D721Med (cell line): ENCODE measurements at regions not wholly inside any gene's neighbourhood (a gene's known extent, or its start where the extent isn't known, plus 50 kb on each side); places are given as distances from the start of the nearest gene placed in this dataset.

Source experiments
- DNase-seq: peaks from one replicate; pipeline ENCODE4 v3.0.0; 2011; ENCODE audit warnings: low spot score; ENCODE audit not compliant: insufficient read length
- FAIRE-seq: peaks from 2 replicates; lab custom pipeline; 2011; peaks lifted over from hg19 to GRCh38; lab: Jason Lieb, UNC
- TF ChIP-seq, protein P1 (sequence below): IDR thresholded peaks from 2 replicates; pipeline ENCODE4 v1.5.1; 2012; ENCODE audit warnings: mild to moderate bottlenecking, control low read depth; ENCODE audit not compliant: insufficient read depth; ENCODE audit errors: missing control alignments

- DNase-seq (no peak), FAIRE-seq (no peak)
- TF ChIP-seq, protein P1, sequence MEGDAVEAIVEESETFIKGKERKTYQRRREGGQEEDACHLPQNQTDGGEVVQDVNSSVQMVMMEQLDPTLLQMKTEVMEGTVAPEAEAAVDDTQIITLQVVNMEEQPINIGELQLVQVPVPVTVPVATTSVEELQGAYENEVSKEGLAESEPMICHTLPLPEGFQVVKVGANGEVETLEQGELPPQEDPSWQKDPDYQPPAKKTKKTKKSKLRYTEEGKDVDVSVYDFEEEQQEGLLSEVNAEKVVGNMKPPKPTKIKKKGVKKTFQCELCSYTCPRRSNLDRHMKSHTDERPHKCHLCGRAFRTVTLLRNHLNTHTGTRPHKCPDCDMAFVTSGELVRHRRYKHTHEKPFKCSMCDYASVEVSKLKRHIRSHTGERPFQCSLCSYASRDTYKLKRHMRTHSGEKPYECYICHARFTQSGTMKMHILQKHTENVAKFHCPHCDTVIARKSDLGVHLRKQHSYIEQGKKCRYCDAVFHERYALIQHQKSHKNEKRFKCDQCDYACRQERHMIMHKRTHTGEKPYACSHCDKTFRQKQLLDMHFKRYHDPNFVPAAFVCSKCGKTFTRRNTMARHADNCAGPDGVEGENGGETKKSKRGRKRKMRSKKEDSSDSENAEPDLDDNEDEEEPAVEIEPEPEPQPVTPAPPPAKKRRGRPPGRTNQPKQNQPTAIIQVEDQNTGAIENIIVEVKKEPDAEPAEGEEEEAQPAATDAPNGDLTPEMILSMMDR, result no peak
Observed at GRCh38 chr13:107434347-107434746, 781.0 kb downstream of the LIG4 start.

DNA sequence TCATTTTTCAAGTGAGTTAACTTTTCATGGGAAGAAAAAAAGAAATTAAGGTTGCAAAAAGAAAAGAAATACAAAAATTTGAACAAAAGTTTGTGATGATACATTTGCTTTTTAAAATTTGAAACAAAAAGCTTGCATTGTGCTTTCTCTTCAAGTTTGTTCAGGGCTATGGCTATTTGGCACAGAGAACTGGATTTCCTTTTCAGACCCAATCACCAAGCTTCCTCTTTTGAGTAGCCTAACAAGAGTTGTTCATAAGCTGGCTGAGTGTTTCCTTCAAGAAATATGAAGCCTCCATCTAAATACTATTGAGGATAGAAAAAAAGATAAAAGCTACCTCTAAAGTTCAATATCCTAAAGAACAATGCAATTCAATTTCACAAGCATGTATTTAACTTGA, 787.8 kb downstream of the LIG4 start:
- FAIRE-seq, result no peak
- TF ChIP-seq, protein P1, result no peak

DNA sequence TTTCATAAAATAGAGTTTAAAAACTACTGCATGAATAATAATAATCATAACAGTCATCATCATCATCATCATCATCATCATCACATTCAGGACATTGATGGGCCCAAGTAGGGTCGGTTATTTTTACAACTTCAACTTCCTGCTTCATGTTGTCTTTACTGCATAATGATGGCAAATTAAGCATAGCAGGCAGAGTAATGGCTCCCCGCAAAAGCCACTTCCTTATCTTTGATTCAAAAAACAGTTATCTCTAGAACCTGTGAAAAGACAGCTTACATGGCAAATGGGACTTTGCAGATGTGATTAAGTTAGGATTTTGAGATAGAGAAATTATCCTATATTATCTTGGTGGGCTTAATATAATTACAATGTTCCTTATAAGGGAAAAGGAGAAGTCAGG, 792.9 kb downstream of the LIG4 start:
- TF ChIP-seq, protein P1, result no peak
- no peak for DNase-seq
- no peak for FAIRE-seq

More for the DNA sequence above, 787.8 kb downstream of the LIG4 start:
- no peak for DNase-seq

- DNase-seq, result no peak
- TF ChIP-seq, protein P1, result no peak
- no peak for FAIRE-seq
Observed at GRCh38 chr13:107421951-107422350, 793.4 kb downstream of the LIG4 start.

DNA sequence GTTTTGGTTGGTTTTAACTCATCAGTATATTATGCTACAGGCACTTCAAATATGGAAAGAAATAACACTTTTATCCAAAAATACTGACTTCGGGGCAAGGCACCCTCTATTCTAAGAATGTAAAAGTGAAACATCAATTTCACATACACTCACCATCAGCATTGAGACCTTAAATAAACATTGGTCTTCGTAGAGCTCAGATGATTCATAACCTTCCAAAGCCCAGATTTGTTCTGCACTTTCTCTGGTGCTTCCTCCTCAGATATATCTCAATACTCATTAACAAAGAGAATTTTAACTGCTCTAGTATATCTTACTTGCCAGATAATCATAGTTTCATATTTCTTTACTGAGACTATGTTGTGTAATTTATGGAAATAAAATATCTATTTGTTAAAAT, 794.3 kb downstream of the LIG4 start:
- FAIRE-seq (no peak), DNase-seq (no peak)
- TF ChIP-seq, protein P1, result no peak

GRCh38 chr13:107413005-107413404, 802.3 kb downstream of the LIG4 start:
- no peak for DNase-seq
- FAIRE-seq, result no peak
- TF ChIP-seq, protein P1, result no peak

DNA sequence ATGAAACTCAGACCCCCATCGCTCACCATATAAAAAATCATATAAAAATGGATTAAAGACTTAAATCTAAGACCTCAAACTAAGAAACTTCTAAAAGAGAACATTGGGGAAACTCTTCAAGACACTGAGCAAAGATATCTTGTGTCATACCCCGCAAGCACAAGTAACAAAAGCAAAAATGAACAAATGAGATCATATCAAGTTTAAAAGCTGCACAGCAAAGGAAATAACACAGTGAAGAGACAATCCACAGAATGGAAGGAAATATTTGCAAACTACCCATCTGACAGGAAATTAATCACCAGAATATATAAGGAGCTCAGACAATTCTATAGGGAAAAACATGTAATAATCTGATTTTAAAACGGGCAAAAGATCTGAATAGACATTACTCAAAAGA, 808.3 kb downstream of the LIG4 start:
- DNase-seq (no peak), FAIRE-seq (no peak)
- TF ChIP-seq, protein P1, result no peak
